ENCODE measurements at regions not wholly inside any gene's neighbourhood (a gene's known extent, or its start where the extent isn't known, plus 50 kb on each side); places are given as distances from the start of the nearest gene placed in this dataset.

GRCh38 chr3:178182337-178182779, 353.9 kb upstream of the KCNMB2 start:
- intact Hi-C loops (cut with micrococcal nuclease) = no loop called here
- Histone ChIP-seq H3K9me3 (ENCODE audit: low read length) (no peaks in the 10 kb centered on the region), H3K36me3 (ENCODE audit: low read depth, low read length) (no peaks in the 10 kb centered on the region), H3F3A (ENCODE audit: low read length, unreplicated experiment) (no peaks in the 10 kb centered on the region), H3K4me3 (ENCODE audit: low read length) (no peak overlapping the region), H3K4me1 (ENCODE audit: insufficient read depth, low read length) (no peaks in the 10 kb centered on the region), H3K79me2 (ENCODE audit: low read length) (no peaks in the 10 kb centered on the region), H4K20me1 (ENCODE audit: low read length) (no peaks in the 10 kb centered on the region), H3K9me2 (replicated peaks; ENCODE audit: low read length) (no peaks in the 10 kb centered on the region), H3K27ac (ENCODE audit: low read length) (no peak overlapping the region), H3K9ac (ENCODE audit: low read length) (no peak overlapping the region), H3K27me3 (ENCODE audit: low read length) (no peaks in the 10 kb centered on the region), H2AFZ (ENCODE audit: low read length) (no peak overlapping the region), H3K4me2 (ENCODE audit: low read length) (no peak overlapping the region)
- BruUV-seq (replicated peaks) = no TSS peak
- ATAC-seq = no peak
- ChIA-PET CTCF (no interaction called here), POLR2A (ENCODE audit: unreplicated experiment) (no interaction called here)
- TF ChIP-seq EZH2 (IDR thresholded peaks at IDR 0.05; ENCODE audit: low read length, unreplicated experiment) (no peak), EZH2phosphoT487 (IDR thresholded peaks at IDR 0.05; ENCODE audit: borderline replicate concordance, low read length) (no peak), CTCF (conservative IDR thresholded peaks at IDR 0.05; ENCODE audit: low read depth, low read length) (no peak)
- DNase-seq = no peak

DNA sequence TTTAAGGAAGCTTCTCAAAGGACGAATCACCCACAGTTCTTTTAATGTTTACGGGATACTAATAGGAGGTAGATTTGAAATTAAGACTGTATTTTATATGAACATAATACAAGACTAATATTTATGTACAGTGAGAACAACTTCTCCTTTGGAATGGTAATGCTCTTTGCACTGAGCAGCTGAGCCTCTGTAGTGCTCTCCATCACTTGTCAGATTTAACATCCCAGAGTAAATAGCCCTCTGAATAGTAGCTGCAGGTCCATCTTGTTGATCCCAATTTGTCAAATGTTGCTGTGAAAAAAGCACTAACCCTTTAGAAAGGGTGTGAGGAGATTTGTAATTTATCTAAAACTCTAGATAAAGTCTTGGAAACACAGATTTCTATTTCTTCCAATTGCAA, 351.4 kb upstream of the KCNMB2 start:
- Histone ChIP-seq H3K27me3 (ENCODE audit: low read length) (no peaks in the 10 kb centered on the region), H3K9me3 (ENCODE audit: low read length) (no peaks in the 10 kb centered on the region), H3K4me1 (ENCODE audit: insufficient read depth, low read length) (no peaks in the 10 kb centered on the region), H3K4me2 (ENCODE audit: low read length) (no peak overlapping the region), H3K4me3 (ENCODE audit: low read length) (no peak overlapping the region), H3K9me2 (replicated peaks; ENCODE audit: low read length) (no peaks in the 10 kb centered on the region), H3K27ac (ENCODE audit: low read length) (no peak overlapping the region), H4K20me1 (ENCODE audit: low read length) (no peaks in the 10 kb centered on the region), H3K9ac (ENCODE audit: low read length) (no peak overlapping the region), H3K79me2 (ENCODE audit: low read length) (no peaks in the 10 kb centered on the region), H3K36me3 (ENCODE audit: low read depth, low read length) (no peaks in the 10 kb centered on the region), H2AFZ (ENCODE audit: low read length) (no peak overlapping the region), H3F3A (ENCODE audit: low read length, unreplicated experiment) (no peaks in the 10 kb centered on the region)
- ChIA-PET CTCF (no interaction called here), POLR2A (ENCODE audit: unreplicated experiment) (no interaction called here)
- intact Hi-C loops (cut with micrococcal nuclease) = no loop called here
- TF ChIP-seq CTCF (conservative IDR thresholded peaks at IDR 0.05; ENCODE audit: low read depth, low read length) = no peak
- no peak for TF ChIP-seq EZH2phosphoT487 (IDR thresholded peaks at IDR 0.05; ENCODE audit: borderline replicate concordance, low read length)
- no peak for TF ChIP-seq EZH2 (IDR thresholded peaks at IDR 0.05; ENCODE audit: low read length, unreplicated experiment)
- ATAC-seq (no peak), DNase-seq (no peak)
- no TSS peak for BruUV-seq (replicated peaks)

GRCh38 chr3:178186666-178187065, 349.6 kb upstream of the KCNMB2 start:
- no peaks in the 10 kb centered on the region for H3K9me3 ChIP-seq (ENCODE audit: low read length)
- BruUV-seq (replicated peaks) = no TSS peak
- H3K9ac ChIP-seq (ENCODE audit: low read length) = no peak overlapping the region
- no peaks in the 10 kb centered on the region for H3F3A ChIP-seq (ENCODE audit: low read length, unreplicated experiment)
- H3K27ac ChIP-seq (ENCODE audit: low read length) = no peak overlapping the region
- no peaks in the 10 kb centered on the region for H3K79me2 ChIP-seq (ENCODE audit: low read length)
- ATAC-seq = no peak
- no peak for DNase-seq
- POLR2A ChIA-PET (ENCODE audit: unreplicated experiment) = no interaction called here
- CTCF ChIA-PET = no interaction called here
- no peak for TF ChIP-seq EZH2 (IDR thresholded peaks at IDR 0.05; ENCODE audit: low read length, unreplicated experiment)
- no peak for TF ChIP-seq EZH2phosphoT487 (IDR thresholded peaks at IDR 0.05; ENCODE audit: borderline replicate concordance, low read length)
- TF ChIP-seq CTCF (conservative IDR thresholded peaks at IDR 0.05; ENCODE audit: low read depth, low read length) = no peak
- H3K9me2 ChIP-seq (replicated peaks; ENCODE audit: low read length) = no peaks in the 10 kb centered on the region
- no peak overlapping the region for H3K4me3 ChIP-seq (ENCODE audit: low read length)
- no peaks in the 10 kb centered on the region for H3K36me3 ChIP-seq (ENCODE audit: low read depth, low read length)
- H3K4me2 ChIP-seq (ENCODE audit: low read length) = no peak overlapping the region
- intact Hi-C loops (cut with micrococcal nuclease) = no loop called here
- no peaks in the 10 kb centered on the region for H3K4me1 ChIP-seq (ENCODE audit: insufficient read depth, low read length)
- no peak overlapping the region for H2AFZ ChIP-seq (ENCODE audit: low read length)
- H3K27me3 ChIP-seq (ENCODE audit: low read length) = no peaks in the 10 kb centered on the region
- H4K20me1 ChIP-seq (ENCODE audit: low read length) = no peaks in the 10 kb centered on the region

Data from PC-3 (cell line).